ENCODE measurements at regions not wholly inside any gene's neighbourhood (a gene's known extent, or its start where the extent isn't known, plus 50 kb on each side); places are given as distances from the start of the nearest gene placed in this dataset.

- peak; percentile 89 for DNase-seq
These were observed 398.1 kb downstream of the NOVA1 start for GRCh38 chr14:26199590-26200370.

- no peak for DNase-seq
These were observed 398.7 kb downstream of the NOVA1 start for GRCh38 chr14:26199096-26199495.

DNA sequence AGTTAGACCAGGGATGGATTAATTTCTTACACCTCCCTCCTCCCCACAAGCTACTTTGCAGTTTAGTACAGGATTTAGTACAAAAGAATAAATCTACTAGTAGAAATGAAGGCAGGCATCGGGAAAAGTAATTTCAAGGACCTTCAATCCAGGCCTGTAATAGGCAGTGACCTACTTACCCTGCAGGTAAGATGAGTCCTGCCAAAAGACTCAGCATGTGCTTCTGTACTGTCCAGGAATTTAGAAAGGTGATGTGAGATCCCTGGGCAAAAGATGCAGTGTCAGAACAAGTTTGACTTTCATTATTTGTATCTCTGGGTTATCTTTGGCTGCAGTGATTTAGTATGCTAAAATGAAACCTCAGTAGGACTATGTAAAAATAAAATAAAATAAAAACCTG, 403.0 kb downstream of the NOVA1 start:
- DNase-seq: no peak

GRCh38 chr14:26191671-26192070, 406.2 kb downstream of the NOVA1 start:
- no peak for DNase-seq

GRCh38 chr14:26191123-26191522, 406.7 kb downstream of the NOVA1 start:
- no peak for DNase-seq

- DNase-seq: no peak
These were observed 407.2 kb downstream of the NOVA1 start for GRCh38 chr14:26190646-26191045.

- DNase-seq: no peak
These were observed 409.7 kb downstream of the NOVA1 start for GRCh38 chr14:26187996-26188620.

GRCh38 chr14:26180221-26180620, 417.6 kb downstream of the NOVA1 start:
- no peak for DNase-seq

- peak; percentile 57 for DNase-seq
These were observed 422.2 kb downstream of the NOVA1 start for GRCh38 chr14:26175658-26176057.

DNA sequence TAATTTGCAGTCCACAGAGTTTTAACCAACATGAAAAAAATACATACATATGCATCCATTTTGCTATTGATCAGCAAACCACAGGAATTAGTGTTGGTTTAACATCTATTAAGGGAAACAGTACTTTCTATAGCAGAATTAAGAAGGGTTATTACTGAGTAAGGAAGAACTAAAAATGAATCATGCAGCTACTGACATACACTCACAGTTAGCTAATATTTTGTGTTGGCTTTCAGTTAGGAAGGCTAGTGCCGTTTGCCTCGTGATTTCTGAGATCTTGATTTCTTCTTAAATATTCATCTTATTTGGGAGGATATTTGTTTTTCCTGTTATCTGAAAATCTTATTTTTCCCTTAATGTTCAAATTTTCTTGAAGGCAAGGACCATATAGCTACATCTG, 423.4 kb downstream of the NOVA1 start:
- DNase-seq: no peak

GRCh38 chr14:26173581-26174110, 424.2 kb downstream of the NOVA1 start:
- DNase-seq: no peak

- DNase-seq: no peak
These were observed 425.4 kb downstream of the NOVA1 start for GRCh38 chr14:26172396-26172795.

- DNase-seq: no peak
These were observed 426.9 kb downstream of the NOVA1 start for GRCh38 chr14:26170885-26171284.

DNA sequence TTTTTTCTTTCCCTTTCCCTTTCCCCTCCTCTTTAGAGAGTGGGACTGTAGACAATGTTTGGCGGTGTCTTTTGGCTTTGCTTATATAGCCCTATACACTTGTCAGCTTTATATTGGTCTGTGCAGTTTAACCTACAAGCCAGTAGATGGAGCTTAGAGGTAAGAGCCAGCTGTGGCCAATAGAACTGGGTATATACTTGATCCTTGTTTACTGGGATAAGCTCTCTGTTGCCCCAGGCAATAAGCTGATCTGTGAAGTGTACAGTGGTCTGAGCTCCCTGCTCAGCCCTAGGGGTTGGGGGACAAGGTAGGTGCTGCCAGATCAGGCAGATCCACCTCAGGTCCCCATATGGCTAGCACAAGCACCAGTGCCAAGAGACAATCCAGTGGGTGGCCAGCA, 434.1 kb downstream of the NOVA1 start:
- peak; percentile 63 for DNase-seq

GRCh38 chr14:26157517-26157916, 440.3 kb downstream of the NOVA1 start:
- no peak for DNase-seq

- no peak for DNase-seq
These were observed 454.8 kb downstream of the NOVA1 start for GRCh38 chr14:26143057-26143456.

- no peak for DNase-seq
These were observed 458.9 kb downstream of the NOVA1 start for GRCh38 chr14:26138764-26139445.

- DNase-seq: no peak
These were observed 460.7 kb downstream of the NOVA1 start for GRCh38 chr14:26137161-26137560.

DNA sequence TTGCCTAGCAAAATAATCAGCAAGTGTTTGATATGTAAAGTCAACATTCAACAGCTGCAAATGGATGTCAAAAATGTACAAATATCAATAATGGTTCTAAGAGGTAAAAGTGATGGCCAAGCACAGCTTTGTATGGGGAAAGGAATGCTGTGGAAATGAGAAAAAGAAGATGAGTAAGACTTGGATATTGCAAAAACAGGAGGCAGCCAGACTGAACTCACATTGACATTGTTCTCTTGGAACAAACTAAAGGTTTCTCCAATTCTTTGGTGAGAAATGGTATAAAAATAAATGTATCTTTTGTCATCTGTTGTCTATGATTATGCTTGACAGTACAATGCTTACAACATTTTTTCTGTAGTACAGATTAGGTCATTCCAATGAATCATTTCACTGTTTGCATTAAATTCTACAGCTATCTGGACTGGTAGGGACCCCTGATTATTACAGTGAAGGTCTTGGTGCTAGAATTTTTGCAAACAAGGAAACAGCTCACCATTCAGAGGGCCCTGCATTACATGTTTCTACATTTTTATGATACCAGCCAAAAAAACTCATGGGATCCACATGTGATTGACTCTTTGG, 465.7 kb downstream of the NOVA1 start:
- DNase-seq: no peak

- no peak for DNase-seq
These were observed 467.1 kb downstream of the NOVA1 start for GRCh38 chr14:26130690-26131089.

- DNase-seq: no peak
These were observed 468.7 kb downstream of the NOVA1 start for GRCh38 chr14:26128931-26129671.

GRCh38 chr14:26124896-26125438, 472.9 kb downstream of the NOVA1 start:
- no peak for DNase-seq

Measured in islet precursor cell (in vitro differentiated cells).